Suprapubic skin (tissue), 4 donors: ENCODE measurements at regions not wholly inside any gene's neighbourhood (a gene's known extent, or its start where the extent isn't known, plus 50 kb on each side); places are given as distances from the start of the nearest gene placed in this dataset.

Experiments
- DNase-seq, 2 donors: peaks; one replicate each; pipeline ENCODE4 v3.0.0-alpha.2; 2019; ENCODE audit warnings: low spot score in 2 of 2
- H3K27ac ChIP-seq: fragments of 200-600 bp; sonication (generic); one replicate; pipeline ENCODE4 v1.5.1; 2019
- H3K27me3 ChIP-seq: fragments of 200-600 bp; sonication (generic); one replicate; pipeline ENCODE4 v1.5.1; 2019
- H3K36me3 ChIP-seq: fragments of 200-600 bp; sonication (generic); one replicate; pipeline ENCODE4 v1.5.1; 2019
- H3K4me1 ChIP-seq: fragments of 200-600 bp; sonication (generic); one replicate; pipeline ENCODE4 v1.5.1; 2019
- H3K4me3 ChIP-seq: fragments of 200-600 bp; sonication (generic); one replicate; pipeline ENCODE4 v1.5.1; 2019; ENCODE audit warnings: mild to moderate bottlenecking
- H3K9me3 ChIP-seq: fragments of 200-600 bp; sonication (generic); one replicate; pipeline ENCODE4 v1.5.1; 2019
- CTCF ChIP-seq, 2 donors: fragments of 200-600 bp in 1 of 2; fragments of 450-650 bp in 1 of 2; sonication (generic) in 1 of 2; IDR thresholded peaks; one replicate each; pipeline ENCODE4 v1.5.1; 2016 to 2019; ENCODE audit warnings: antibody characterized with exemption in 2 of 2, mild to moderate bottlenecking in 1 of 2, moderate library complexity in 1 of 2
- EP300 ChIP-seq: sonication (generic); formaldehyde crosslinking; IDR thresholded peaks from one replicate; pipeline ENCODE4 v1.6.1; 2017; ENCODE audit warnings: antibody characterized with exemption
- POLR2A ChIP-seq, 2 donors: fragments of 450-650 bp; IDR thresholded peaks; one replicate each; pipeline ENCODE4 v1.6.1; 2017; ENCODE audit warnings: antibody characterized with exemption in 2 of 2, mild to moderate bottlenecking in 2 of 2, moderate library complexity in 2 of 2
- POLR2AphosphoS5 ChIP-seq, 3 donors: sonication (generic); formaldehyde crosslinking; IDR thresholded peaks; one replicate each; pipeline ENCODE4 v1.6.1; 2017; ENCODE audit warnings: antibody characterized with exemption in 3 of 3
- WGBS: methylation state at CpG from one replicate; pipeline ENCODE4 v1.1.5; 2018; 5-methylcytosine and 5-hydroxymethylcytosine counted together

- no peaks in the 10 kb centered on the region for H3K9me3 ChIP-seq
- 71% methylated on average over 9 of the region's 9 CpGs for WGBS
- no peaks in the 10 kb centered on the region for H3K4me1 ChIP-seq
- TF ChIP-seq EP300 (no peak), POLR2AphosphoS5 (IDR thresholded peaks at IDR 0.05) (no peak), POLR2A (IDR thresholded peaks at IDR 0.05) (no peak), CTCF (IDR thresholded peaks at IDR 0.05) (no peak)
- no peak overlapping the region for H3K27ac ChIP-seq
- no peak overlapping the region for H3K4me3 ChIP-seq
- no peak for DNase-seq
- no peaks in the 10 kb centered on the region for H3K27me3 ChIP-seq
- no peaks in the 10 kb centered on the region for H3K36me3 ChIP-seq
These were observed 167.2 kb downstream of the FBXO15 start for GRCh38 chr18:73980289-73980979.

- Histone ChIP-seq H3K4me1 (no peaks in the 10 kb centered on the region), H3K36me3 (no peaks in the 10 kb centered on the region), H3K4me3 (no peak overlapping the region), H3K9me3 (no peaks in the 10 kb centered on the region), H3K27me3 (no peaks in the 10 kb centered on the region), H3K27ac (no peak overlapping the region)
- DNase-seq: no peak
- no peak for TF ChIP-seq CTCF (IDR thresholded peaks at IDR 0.05)
- TF ChIP-seq POLR2A (IDR thresholded peaks at IDR 0.05): no peak
- 59% methylated on average over 2 of the region's 2 CpGs for WGBS
These were observed 167.9 kb downstream of the FBXO15 start for GRCh38 chr18:73979742-73980141.

- Histone ChIP-seq H3K27me3 (no peaks in the 10 kb centered on the region), H3K9me3 (no peaks in the 10 kb centered on the region), H3K4me1 (no peaks in the 10 kb centered on the region), H3K36me3 (no peaks in the 10 kb centered on the region), H3K27ac (no peak overlapping the region), H3K4me3 (no peak overlapping the region)
- 78% methylated on average over 3 of the region's 3 CpGs for WGBS
- no peak for TF ChIP-seq POLR2A (IDR thresholded peaks at IDR 0.05)
- no peak for TF ChIP-seq POLR2AphosphoS5 (IDR thresholded peaks at IDR 0.05)
- no peak for DNase-seq
These were observed 171.2 kb downstream of the FBXO15 start for GRCh38 chr18:73976433-73976832.

GRCh38 chr18:73975266-73975665 is 172.4 kb downstream of the FBXO15 start:
- H3K4me3 ChIP-seq: no peak overlapping the region
- H3K4me1 ChIP-seq: no peaks in the 10 kb centered on the region
- WGBS: 65% methylated on average over 7 of the region's 7 CpGs
- TF ChIP-seq CTCF (IDR thresholded peaks at IDR 0.05) (no peak), EP300 (no peak), POLR2AphosphoS5 (IDR thresholded peaks at IDR 0.05) (no peak), POLR2A (IDR thresholded peaks at IDR 0.05) (no peak)
- no peaks in the 10 kb centered on the region for H3K27me3 ChIP-seq
- no peak for DNase-seq
- no peaks in the 10 kb centered on the region for H3K9me3 ChIP-seq
- H3K36me3 ChIP-seq: no peaks in the 10 kb centered on the region
- no peak overlapping the region for H3K27ac ChIP-seq

GRCh38 chr18:73973972-73974371 is 173.7 kb downstream of the FBXO15 start:
- no peak for TF ChIP-seq EP300
- TF ChIP-seq POLR2AphosphoS5 (IDR thresholded peaks at IDR 0.05): no peak
- no peak for TF ChIP-seq CTCF (IDR thresholded peaks at IDR 0.05)
- WGBS: 93% methylated on average over 4 of the region's 4 CpGs
- no peak overlapping the region for H3K27ac ChIP-seq

GRCh38 chr18:73966954-73967353 is 180.7 kb downstream of the FBXO15 start:
- no peak overlapping the region for H3K27ac ChIP-seq
- no peaks in the 10 kb centered on the region for H3K4me1 ChIP-seq
- no peak overlapping the region for H3K4me3 ChIP-seq
- H3K9me3 ChIP-seq: no peaks in the 10 kb centered on the region
- H3K36me3 ChIP-seq: no peaks in the 10 kb centered on the region
- H3K27me3 ChIP-seq: no peaks in the 10 kb centered on the region
- no peak for TF ChIP-seq POLR2AphosphoS5 (IDR thresholded peaks at IDR 0.05)
- no peak for TF ChIP-seq CTCF (IDR thresholded peaks at IDR 0.05)
- TF ChIP-seq EP300: no peak
- TF ChIP-seq POLR2A (IDR thresholded peaks at IDR 0.05): no peak
- DNase-seq: no peak
- WGBS: 98% methylated on average over 2 of the region's 2 CpGs

More at GRCh38 chr18:73973972-73974371, 173.7 kb downstream of the FBXO15 start:
- Histone ChIP-seq H3K4me1 (no peaks in the 10 kb centered on the region), H3K4me3 (no peak overlapping the region), H3K9me3 (no peaks in the 10 kb centered on the region), H3K36me3 (no peaks in the 10 kb centered on the region), H3K27me3 (no peaks in the 10 kb centered on the region)
- no peak for DNase-seq
